KMS-11 (cell line): ENCODE measurements at regions not wholly inside any gene's neighbourhood (a gene's known extent, or its start where the extent isn't known, plus 50 kb on each side); places are given as distances from the start of the nearest gene placed in this dataset.

Source experiments
- H2AFZ ChIP-seq: fragments of 200-600 bp; sonication (generic); 2 replicates; pipeline ENCODE4 v1.6.1; 2016; ENCODE audit warnings: antibody characterized with exemption, mixed run types, low read depth
- H3K27ac ChIP-seq: fragments of 200-600 bp; sonication (generic); 2 replicates; pipeline ENCODE4 v1.6.1; 2016; ENCODE audit warnings: mild to moderate bottlenecking, mixed run types
- H3K27me3 ChIP-seq: fragments of 200-600 bp; sonication (generic); 2 replicates; pipeline ENCODE4 v1.6.1; 2017; ENCODE audit warnings: mild to moderate bottlenecking, low read depth, mixed run types, moderate library complexity; ENCODE audit not compliant: insufficient read depth
- H3K36me3 ChIP-seq: fragments of 200-600 bp; sonication (generic); 2 replicates; pipeline ENCODE4 v1.6.1; 2017; ENCODE audit warnings: mild to moderate bottlenecking, mixed run types; ENCODE audit not compliant: insufficient read depth
- H3K4me1 ChIP-seq: fragments of 200-600 bp; sonication (generic); 2 replicates; pipeline ENCODE4 v1.6.1; 2016; ENCODE audit warnings: mild to moderate bottlenecking, low read depth, mixed run types; ENCODE audit not compliant: poor library complexity, severe bottlenecking
- H3K4me2 ChIP-seq: fragments of 200-600 bp; sonication (generic); 2 replicates; pipeline ENCODE4 v1.7.0; 2016; ENCODE audit warnings: mild to moderate bottlenecking, mixed run types
- H3K4me3 ChIP-seq: fragments of 200-600 bp; sonication (generic); IDR thresholded peaks from 2 replicates; pipeline ENCODE4 v1.6.1; 2017; ENCODE audit warnings: low read depth, low read length, mixed read lengths; ENCODE audit not compliant: insufficient read depth
- H3K79me2 ChIP-seq: fragments of 200-600 bp; sonication (generic); 2 replicates; pipeline ENCODE4 v1.6.1; 2016; ENCODE audit warnings: low read depth, mixed run types; ENCODE audit not compliant: insufficient read depth
- H3K9ac ChIP-seq: fragments of 200-600 bp; sonication (generic); 2 replicates; pipeline ENCODE4 v1.6.1; 2016; ENCODE audit warnings: mild to moderate bottlenecking, mixed run types
- H4K20me1 ChIP-seq: fragments of 200-600 bp; sonication (generic); 2 replicates; pipeline ENCODE4 v1.6.1; 2016; ENCODE audit warnings: mild to moderate bottlenecking, mixed run types; ENCODE audit not compliant: insufficient read depth
- CTCF ChIP-seq: fragments of 200-600 bp; sonication (generic); conservative IDR thresholded peaks from 2 replicates; pipeline ENCODE4 v1.6.1; 2017; ENCODE audit warnings: low read depth, mild to moderate bottlenecking, antibody characterized with exemption, low read length, moderate library complexity, mixed read lengths

GRCh38 chr10:4001811-4002210, 216.8 kb upstream of the KLF6 start:
- no peak for TF ChIP-seq CTCF
- Histone ChIP-seq H4K20me1 (no peaks in the 10 kb centered on the region), H3K4me1 (no peaks in the 10 kb centered on the region), H3K36me3 (no peaks in the 10 kb centered on the region), H3K4me3 (no peak overlapping the region), H3K4me2 (no peak overlapping the region), H2AFZ (no peak overlapping the region), H3K9ac (no peak overlapping the region), H3K27ac (no peak overlapping the region), H3K27me3 (no peaks in the 10 kb centered on the region), H3K79me2 (no peaks in the 10 kb centered on the region)

GRCh38 chr10:3999642-4000041, 214.6 kb upstream of the KLF6 start:
- no peak overlapping the region for H2AFZ ChIP-seq
- TF ChIP-seq CTCF, result no peak
- no peaks in the 10 kb centered on the region for H3K36me3 ChIP-seq
- H4K20me1 ChIP-seq, result no peaks in the 10 kb centered on the region
- H3K4me1 ChIP-seq, result no peaks in the 10 kb centered on the region
- H3K4me2 ChIP-seq, result no peak overlapping the region
- H3K27ac ChIP-seq, result no peak overlapping the region
- H3K4me3 ChIP-seq, result no peak overlapping the region
- H3K79me2 ChIP-seq, result no peaks in the 10 kb centered on the region
- no peak overlapping the region for H3K9ac ChIP-seq
- H3K27me3 ChIP-seq, result no peaks in the 10 kb centered on the region

DNA sequence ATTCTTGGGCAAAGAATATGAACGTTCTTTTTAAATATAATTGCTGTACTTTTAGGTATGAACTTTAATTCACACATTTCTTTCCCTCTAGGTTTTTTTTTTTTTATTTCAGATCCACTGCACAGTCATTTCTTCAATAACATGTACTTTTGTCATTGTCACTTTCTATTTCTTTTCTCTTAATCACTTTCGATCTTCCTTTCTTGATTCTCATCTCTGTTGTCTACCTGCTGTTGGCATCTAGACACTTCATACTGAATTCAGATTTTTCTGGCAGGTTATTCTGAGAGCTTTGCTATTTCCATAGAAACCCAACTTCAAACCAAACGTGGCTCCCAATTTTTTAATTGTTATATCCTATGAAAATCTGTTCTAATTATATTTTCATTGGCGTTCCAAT, 211.7 kb upstream of the KLF6 start:
- Histone ChIP-seq H3K9ac (no peak overlapping the region), H4K20me1 (no peaks in the 10 kb centered on the region), H2AFZ (no peak overlapping the region), H3K79me2 (no peaks in the 10 kb centered on the region), H3K27me3 (no peaks in the 10 kb centered on the region), H3K36me3 (no peaks in the 10 kb centered on the region), H3K27ac (no peak overlapping the region), H3K4me3 (no peak overlapping the region), H3K4me2 (no peak overlapping the region), H3K4me1 (no peaks in the 10 kb centered on the region)
- TF ChIP-seq CTCF, result no peak

GRCh38 chr10:3995302-3996210, 210.5 kb upstream of the KLF6 start:
- H3K4me1 ChIP-seq, result no peaks in the 10 kb centered on the region
- H3K4me2 ChIP-seq, result no peak overlapping the region
- H3K36me3 ChIP-seq, result no peaks in the 10 kb centered on the region
- H3K27me3 ChIP-seq, result no peaks in the 10 kb centered on the region
- no peak overlapping the region for H3K9ac ChIP-seq
- H3K4me3 ChIP-seq, result no peak overlapping the region
- H3K27ac ChIP-seq, result no peak overlapping the region
- H4K20me1 ChIP-seq, result no peaks in the 10 kb centered on the region
- H3K79me2 ChIP-seq, result no peaks in the 10 kb centered on the region
- no peak overlapping the region for H2AFZ ChIP-seq
- no peak for TF ChIP-seq CTCF
